WTC11 (cell line): ENCODE measurements at regions not wholly inside any gene's neighbourhood (a gene's known extent, or its start where the extent isn't known, plus 50 kb on each side); places are given as distances from the start of the nearest gene placed in this dataset.

Experiments used
- ATAC-seq: fragments of 200-7000 bp; cut with Tn5 transposase; 2 replicates; pipeline ENCODE4 v1.10.0; 2021; ENCODE audit warnings: mild to moderate bottlenecking, moderate library complexity
- CTCF ChIA-PET: fragments of 300-600 bp; sonication (Branson Sonifier 250); formaldehyde crosslinking; loops from one replicate; lab custom pipeline; 2021; ENCODE audit warnings: antibody characterized with exemption; lab: Charles Lee
- POLR2A ChIA-PET: fragments of 350-600 bp; sonication (Branson Sonifier 250); formaldehyde crosslinking; loops from one replicate; lab custom pipeline; 2021; ENCODE audit warnings: antibody characterized with exemption; lab: Charles Lee
- DNase-seq: peaks from one replicate; pipeline ENCODE4 v3.0.0; 2021; ENCODE audit warnings: low spot score
- H3K27ac Mint-ChIP-seq: 2 replicates; pipeline ENCODE4 v1.8.0; 2021; ENCODE audit warnings: mixed read lengths
- H3K27me3 Mint-ChIP-seq: 2 replicates; pipeline ENCODE4 v1.8.0; 2021; ENCODE audit warnings: low read depth, mild to moderate bottlenecking, moderate library complexity, mixed read lengths
- H3K36me3 Mint-ChIP-seq: 2 replicates; pipeline ENCODE4 v1.8.0; 2021; ENCODE audit warnings: mixed read lengths
- H3K4me1 Mint-ChIP-seq: 2 replicates; pipeline ENCODE4 v1.8.0; 2022; ENCODE audit warnings: mixed read lengths
- H3K4me3 Mint-ChIP-seq: 2 replicates; pipeline ENCODE4 v1.8.0; 2021; ENCODE audit warnings: mild to moderate bottlenecking, moderate library complexity, mixed read lengths
- H3K9me3 Mint-ChIP-seq: 2 replicates; pipeline ENCODE4 v1.8.0; 2021; ENCODE audit warnings: mixed read lengths
- ESRRA ChIP-seq: sonication (generic); formaldehyde crosslinking; IDR thresholded peaks from 2 replicates; pipeline ENCODE4 v1.8.1; 2022; ENCODE audit warnings: mild to moderate bottlenecking, missing genetic modification reagents, borderline replicate concordance
- JAZF1 ChIP-seq: fragments of 250-450 bp; sonication (Bioruptor Pico); IDR thresholded peaks from 2 replicates; pipeline ENCODE4 v1.9.0; 2021; ENCODE audit warnings: moderate library complexity, mild to moderate bottlenecking, inconsistent platforms
- NFYB ChIP-seq: sonication (generic); formaldehyde crosslinking; conservative IDR thresholded peaks from 2 replicates; pipeline ENCODE4 v1.8.0; 2022; ENCODE audit warnings: low read depth, missing genetic modification reagents
- NR3C1 ChIP-seq: sonication (generic); formaldehyde crosslinking; conservative IDR thresholded peaks from 2 replicates; pipeline ENCODE4 v1.8.1; 2023; ENCODE audit warnings: low read depth, mild to moderate bottlenecking, missing genetic modification reagents
- TEAD1 ChIP-seq: sonication (generic); formaldehyde crosslinking; IDR thresholded peaks from 2 replicates; pipeline ENCODE4 v1.8.0; 2022; ENCODE audit warnings: mild to moderate bottlenecking, missing genetic modification reagents
- ZNF232 ChIP-seq: sonication (generic); formaldehyde crosslinking; IDR thresholded peaks from 2 replicates; pipeline ENCODE4 v1.8.0; 2022; ENCODE audit warnings: mild to moderate bottlenecking, missing genetic modification reagents
- ZNF416 ChIP-seq: fragments of 250-450 bp; sonication (Bioruptor Pico); IDR thresholded peaks from 2 replicates; pipeline ENCODE4 v1.9.0; 2021; ENCODE audit warnings: mild to moderate bottlenecking, inconsistent platforms
- ZNF423 ChIP-seq: fragments of 250-450 bp; sonication (Bioruptor Pico); IDR thresholded peaks from 2 replicates; pipeline ENCODE4 v2.1.2; 2022; ENCODE audit warnings: mild to moderate bottlenecking, moderate library complexity
- ZNF532 ChIP-seq: fragments of 250-450 bp; sonication (Bioruptor Pico); IDR thresholded peaks from 2 replicates; pipeline ENCODE4 v1.9.0; 2021; ENCODE audit warnings: mild to moderate bottlenecking, borderline replicate concordance
- ZNF671 ChIP-seq: fragments of 250-450 bp; sonication (Bioruptor Pico); IDR thresholded peaks from 2 replicates; pipeline ENCODE4 v1.8.0; 2021; ENCODE audit warnings: mild to moderate bottlenecking
- ZSCAN18 ChIP-seq: fragments of 250-450 bp; sonication (Bioruptor Pico); IDR thresholded peaks from 2 replicates; pipeline ENCODE4 v2.1.2; 2022; ENCODE audit warnings: mild to moderate bottlenecking, moderate library complexity
- TF ChIP-seq, protein P1 (sequence below): sonication (generic); formaldehyde crosslinking; IDR thresholded peaks from 2 replicates; pipeline ENCODE4 v1.8.0; 2023; ENCODE audit warnings: missing genetic modification reagents, mild to moderate bottlenecking, borderline replicate concordance
- TF ChIP-seq, protein P2 (sequence below): sonication (generic); formaldehyde crosslinking; IDR thresholded peaks from 2 replicates; pipeline ENCODE4 v1.8.0; 2023; ENCODE audit warnings: mild to moderate bottlenecking, missing genetic modification reagents
- TF ChIP-seq, protein P3 (sequence below): sonication (generic); formaldehyde crosslinking; IDR thresholded peaks from 2 replicates; pipeline ENCODE4 v1.8.1; 2022; ENCODE audit warnings: mild to moderate bottlenecking, moderate library complexity, missing genetic modification reagents
- TF ChIP-seq, protein P4 (sequence below): sonication (generic); formaldehyde crosslinking; IDR thresholded peaks from 2 replicates; pipeline ENCODE4 v1.8.0; 2022; ENCODE audit warnings: mild to moderate bottlenecking, missing genetic modification reagents

DNA sequence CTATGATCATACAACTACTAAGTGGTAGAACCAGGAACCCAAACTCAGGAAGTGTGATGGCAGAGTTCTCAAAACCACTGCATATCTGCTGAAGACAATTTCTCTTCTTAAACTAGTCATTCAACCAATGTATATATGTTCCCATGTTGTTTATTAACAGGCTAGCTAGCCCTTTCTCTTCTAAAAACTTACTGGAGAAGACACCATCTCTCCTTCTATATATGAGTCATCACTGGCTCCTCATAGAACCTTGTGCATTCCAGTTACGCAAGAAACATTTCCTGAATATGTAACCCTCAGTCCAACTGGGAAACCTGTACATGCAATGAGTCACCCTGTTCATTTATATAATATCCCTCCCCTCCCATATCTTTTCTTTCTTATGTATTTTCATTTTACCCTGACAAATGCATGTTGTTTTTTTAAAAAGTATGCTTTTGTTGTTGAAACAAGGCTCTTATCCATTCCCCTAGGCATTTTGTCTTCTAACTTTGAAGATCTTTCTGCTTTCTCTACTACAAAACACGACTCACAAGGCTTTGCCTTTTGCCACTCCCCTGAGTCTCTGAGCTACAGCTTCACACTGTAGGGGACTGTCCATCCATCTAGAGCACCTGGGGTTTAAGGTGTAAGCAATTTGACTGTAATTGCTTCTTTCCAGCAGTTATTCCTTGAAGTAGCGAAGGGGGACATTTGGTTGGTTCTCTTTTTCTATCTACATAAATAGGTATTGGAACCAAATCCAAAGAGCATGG, 119.5 kb downstream of the ANXA1 start:
- H3K9me3 Mint-ChIP-seq = peaks cover 3% of the 10 kb centered on the region; the same call in 1 of the 2 replicates
- H3K4me3 Mint-ChIP-seq = no peak overlapping the region
- CTCF ChIA-PET = no interaction called here
- H3K27ac Mint-ChIP-seq = no peak overlapping the region
- DNase-seq = no peak
- no peaks in the 10 kb centered on the region; the same call in 1 of the 2 replicates for H3K27me3 Mint-ChIP-seq
- H3K36me3 Mint-ChIP-seq = no peaks in the 10 kb centered on the region
- TF ChIP-seq, protein P1, sequence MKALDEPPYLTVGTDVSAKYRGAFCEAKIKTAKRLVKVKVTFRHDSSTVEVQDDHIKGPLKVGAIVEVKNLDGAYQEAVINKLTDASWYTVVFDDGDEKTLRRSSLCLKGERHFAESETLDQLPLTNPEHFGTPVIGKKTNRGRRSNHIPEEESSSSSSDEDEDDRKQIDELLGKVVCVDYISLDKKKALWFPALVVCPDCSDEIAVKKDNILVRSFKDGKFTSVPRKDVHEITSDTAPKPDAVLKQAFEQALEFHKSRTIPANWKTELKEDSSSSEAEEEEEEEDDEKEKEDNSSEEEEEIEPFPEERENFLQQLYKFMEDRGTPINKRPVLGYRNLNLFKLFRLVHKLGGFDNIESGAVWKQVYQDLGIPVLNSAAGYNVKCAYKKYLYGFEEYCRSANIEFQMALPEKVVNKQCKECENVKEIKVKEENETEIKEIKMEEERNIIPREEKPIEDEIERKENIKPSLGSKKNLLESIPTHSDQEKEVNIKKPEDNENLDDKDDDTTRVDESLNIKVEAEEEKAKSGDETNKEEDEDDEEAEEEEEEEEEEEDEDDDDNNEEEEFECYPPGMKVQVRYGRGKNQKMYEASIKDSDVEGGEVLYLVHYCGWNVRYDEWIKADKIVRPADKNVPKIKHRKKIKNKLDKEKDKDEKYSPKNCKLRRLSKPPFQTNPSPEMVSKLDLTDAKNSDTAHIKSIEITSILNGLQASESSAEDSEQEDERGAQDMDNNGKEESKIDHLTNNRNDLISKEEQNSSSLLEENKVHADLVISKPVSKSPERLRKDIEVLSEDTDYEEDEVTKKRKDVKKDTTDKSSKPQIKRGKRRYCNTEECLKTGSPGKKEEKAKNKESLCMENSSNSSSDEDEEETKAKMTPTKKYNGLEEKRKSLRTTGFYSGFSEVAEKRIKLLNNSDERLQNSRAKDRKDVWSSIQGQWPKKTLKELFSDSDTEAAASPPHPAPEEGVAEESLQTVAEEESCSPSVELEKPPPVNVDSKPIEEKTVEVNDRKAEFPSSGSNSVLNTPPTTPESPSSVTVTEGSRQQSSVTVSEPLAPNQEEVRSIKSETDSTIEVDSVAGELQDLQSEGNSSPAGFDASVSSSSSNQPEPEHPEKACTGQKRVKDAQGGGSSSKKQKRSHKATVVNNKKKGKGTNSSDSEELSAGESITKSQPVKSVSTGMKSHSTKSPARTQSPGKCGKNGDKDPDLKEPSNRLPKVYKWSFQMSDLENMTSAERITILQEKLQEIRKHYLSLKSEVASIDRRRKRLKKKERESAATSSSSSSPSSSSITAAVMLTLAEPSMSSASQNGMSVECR (CRISPR knock-in tag) = no peak
- no peak for TF ChIP-seq ZNF423 (CRISPR knock-in tag)
- TF ChIP-seq, protein P2, sequence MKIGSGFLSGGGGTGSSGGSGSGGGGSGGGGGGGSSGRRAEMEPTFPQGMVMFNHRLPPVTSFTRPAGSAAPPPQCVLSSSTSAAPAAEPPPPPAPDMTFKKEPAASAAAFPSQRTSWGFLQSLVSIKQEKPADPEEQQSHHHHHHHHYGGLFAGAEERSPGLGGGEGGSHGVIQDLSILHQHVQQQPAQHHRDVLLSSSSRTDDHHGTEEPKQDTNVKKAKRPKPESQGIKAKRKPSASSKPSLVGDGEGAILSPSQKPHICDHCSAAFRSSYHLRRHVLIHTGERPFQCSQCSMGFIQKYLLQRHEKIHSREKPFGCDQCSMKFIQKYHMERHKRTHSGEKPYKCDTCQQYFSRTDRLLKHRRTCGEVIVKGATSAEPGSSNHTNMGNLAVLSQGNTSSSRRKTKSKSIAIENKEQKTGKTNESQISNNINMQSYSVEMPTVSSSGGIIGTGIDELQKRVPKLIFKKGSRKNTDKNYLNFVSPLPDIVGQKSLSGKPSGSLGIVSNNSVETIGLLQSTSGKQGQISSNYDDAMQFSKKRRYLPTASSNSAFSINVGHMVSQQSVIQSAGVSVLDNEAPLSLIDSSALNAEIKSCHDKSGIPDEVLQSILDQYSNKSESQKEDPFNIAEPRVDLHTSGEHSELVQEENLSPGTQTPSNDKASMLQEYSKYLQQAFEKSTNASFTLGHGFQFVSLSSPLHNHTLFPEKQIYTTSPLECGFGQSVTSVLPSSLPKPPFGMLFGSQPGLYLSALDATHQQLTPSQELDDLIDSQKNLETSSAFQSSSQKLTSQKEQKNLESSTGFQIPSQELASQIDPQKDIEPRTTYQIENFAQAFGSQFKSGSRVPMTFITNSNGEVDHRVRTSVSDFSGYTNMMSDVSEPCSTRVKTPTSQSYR = no peak
- no peak for TF ChIP-seq ZNF671
- no peak for TF ChIP-seq JAZF1 (CRISPR knock-in tag)
- TF ChIP-seq, protein P3, sequence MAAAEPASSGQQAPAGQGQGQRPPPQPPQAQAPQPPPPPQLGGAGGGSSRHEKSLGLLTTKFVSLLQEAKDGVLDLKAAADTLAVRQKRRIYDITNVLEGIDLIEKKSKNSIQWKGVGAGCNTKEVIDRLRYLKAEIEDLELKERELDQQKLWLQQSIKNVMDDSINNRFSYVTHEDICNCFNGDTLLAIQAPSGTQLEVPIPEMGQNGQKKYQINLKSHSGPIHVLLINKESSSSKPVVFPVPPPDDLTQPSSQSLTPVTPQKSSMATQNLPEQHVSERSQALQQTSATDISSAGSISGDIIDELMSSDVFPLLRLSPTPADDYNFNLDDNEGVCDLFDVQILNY (CRISPR knock-in tag) = no peak
- no peak for TF ChIP-seq TEAD1 (CRISPR knock-in tag)
- no peak for TF ChIP-seq NFYB (CRISPR knock-in tag)
- TF ChIP-seq NR3C1 (CRISPR knock-in tag) = no peak
- TF ChIP-seq ESRRA (CRISPR knock-in tag) = no peak
- TF ChIP-seq, protein P4, sequence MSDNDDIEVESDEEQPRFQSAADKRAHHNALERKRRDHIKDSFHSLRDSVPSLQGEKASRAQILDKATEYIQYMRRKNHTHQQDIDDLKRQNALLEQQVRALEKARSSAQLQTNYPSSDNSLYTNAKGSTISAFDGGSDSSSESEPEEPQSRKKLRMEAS (CRISPR knock-in tag) = no peak
- TF ChIP-seq ZNF416 (CRISPR knock-in tag) = no peak
- no peak for TF ChIP-seq ZSCAN18 (CRISPR knock-in tag)
- TF ChIP-seq, all 79 proteins: peak for 0
- POLR2A ChIA-PET = no interaction called here
- no peak for ATAC-seq
- peaks cover 11% of the 10 kb centered on the region for H3K4me1 Mint-ChIP-seq

GRCh38 chr9:73280113-73280512, 128.4 kb downstream of the ANXA1 start:
- no peak for DNase-seq
- H3K27ac Mint-ChIP-seq = no peak overlapping the region
- no peaks in the 10 kb centered on the region for H3K36me3 Mint-ChIP-seq
- H3K9me3 Mint-ChIP-seq = no peaks in the 10 kb centered on the region
- CTCF ChIA-PET = interaction anchor here (1.2 to 2.4 kb wide), 3 partner anchors 10 to 286 kb away, joined by 3 to 7 read pairs (median 3); no protein-coding TSS in a partner anchor
- POLR2A ChIA-PET = no interaction called here
- TF ChIP-seq ZNF232 (CRISPR knock-in tag) (no peak), ZNF532 (CRISPR knock-in tag) (no peak)
- no peak for ATAC-seq
- 0 out of 2 replicates have a peak, but pooled peaks cover 4% of the 10 kb centered on the region for H3K4me1 Mint-ChIP-seq
- no peak overlapping the region for H3K4me3 Mint-ChIP-seq
- H3K27me3 Mint-ChIP-seq = no peaks in the 10 kb centered on the region
